ENCODE measurements at regions not wholly inside any gene's neighbourhood (a gene's known extent, or its start where the extent isn't known, plus 50 kb on each side); places are given as distances from the start of the nearest gene placed in this dataset.
A peak's percentile ranks its signal among the peaks of the same experiment; 100 is the strongest.

DNA sequence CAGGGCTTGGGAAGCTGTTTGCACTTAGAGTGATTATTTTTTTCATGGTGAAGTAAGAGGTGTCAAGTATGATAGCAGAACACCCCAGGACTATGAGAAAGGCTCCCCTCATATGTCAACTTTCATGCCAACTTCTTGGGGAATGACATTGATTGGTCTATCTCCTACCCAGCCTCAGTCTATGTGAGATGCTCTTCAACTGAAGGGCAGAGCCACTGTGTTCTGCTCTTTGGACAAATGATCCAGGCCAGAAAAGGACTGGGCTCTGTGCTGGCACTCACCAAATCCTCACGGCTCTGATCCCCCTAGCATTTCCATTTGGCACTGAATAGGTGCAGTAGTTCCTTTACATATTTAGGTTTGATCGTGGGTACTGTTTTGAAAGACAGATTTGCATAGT is 151.1 kb downstream of the DMRT2 start:
- no peak overlapping the region for H3K4me3 Mint-ChIP-seq
- H3K27me3 Mint-ChIP-seq (ENCODE audit: insufficient read depth): peaks cover 3% of the 10 kb centered on the region; the same call in 1 of the 2 replicates
- DNase-seq: no peak
- no peak overlapping the region for H3K27ac Mint-ChIP-seq
- no peaks in the 10 kb centered on the region; the same call in 1 of the 2 replicates for H3K9me3 Mint-ChIP-seq
- TF ChIP-seq, protein P1, sequence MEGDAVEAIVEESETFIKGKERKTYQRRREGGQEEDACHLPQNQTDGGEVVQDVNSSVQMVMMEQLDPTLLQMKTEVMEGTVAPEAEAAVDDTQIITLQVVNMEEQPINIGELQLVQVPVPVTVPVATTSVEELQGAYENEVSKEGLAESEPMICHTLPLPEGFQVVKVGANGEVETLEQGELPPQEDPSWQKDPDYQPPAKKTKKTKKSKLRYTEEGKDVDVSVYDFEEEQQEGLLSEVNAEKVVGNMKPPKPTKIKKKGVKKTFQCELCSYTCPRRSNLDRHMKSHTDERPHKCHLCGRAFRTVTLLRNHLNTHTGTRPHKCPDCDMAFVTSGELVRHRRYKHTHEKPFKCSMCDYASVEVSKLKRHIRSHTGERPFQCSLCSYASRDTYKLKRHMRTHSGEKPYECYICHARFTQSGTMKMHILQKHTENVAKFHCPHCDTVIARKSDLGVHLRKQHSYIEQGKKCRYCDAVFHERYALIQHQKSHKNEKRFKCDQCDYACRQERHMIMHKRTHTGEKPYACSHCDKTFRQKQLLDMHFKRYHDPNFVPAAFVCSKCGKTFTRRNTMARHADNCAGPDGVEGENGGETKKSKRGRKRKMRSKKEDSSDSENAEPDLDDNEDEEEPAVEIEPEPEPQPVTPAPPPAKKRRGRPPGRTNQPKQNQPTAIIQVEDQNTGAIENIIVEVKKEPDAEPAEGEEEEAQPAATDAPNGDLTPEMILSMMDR (IDR thresholded peaks at IDR 0.05): no peak
- peaks cover 18% of the 10 kb centered on the region for H3K4me1 Mint-ChIP-seq (ENCODE audit: low read depth)
- H3K36me3 Mint-ChIP-seq (ENCODE audit: low read depth): no peaks in the 10 kb centered on the region

DNA sequence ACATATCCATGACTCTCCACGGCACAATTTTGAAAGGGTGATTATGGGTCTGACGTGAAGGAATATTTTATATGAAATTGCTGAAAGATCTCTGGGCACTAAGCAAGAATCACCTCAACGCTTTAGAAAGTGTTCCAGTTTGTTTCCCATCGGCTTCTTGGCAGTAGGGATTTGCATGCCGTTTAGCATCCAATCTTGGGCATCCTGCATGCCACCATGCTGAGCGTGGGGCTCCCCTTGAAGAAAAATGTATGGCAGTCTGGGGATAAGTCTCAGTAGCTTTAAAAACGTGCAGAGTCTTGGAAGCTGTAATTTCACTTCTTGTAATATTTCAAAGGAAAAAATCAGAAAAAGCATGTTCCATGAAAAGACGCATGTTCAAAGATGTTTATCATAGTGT is 151.7 kb downstream of the DMRT2 start:
- peaks cover 18% of the 10 kb centered on the region for H3K4me1 Mint-ChIP-seq (ENCODE audit: low read depth)
- TF ChIP-seq, protein P1 (IDR thresholded peaks at IDR 0.05): no peak
- H3K4me3 Mint-ChIP-seq: no peak overlapping the region
- H3K36me3 Mint-ChIP-seq (ENCODE audit: low read depth): no peaks in the 10 kb centered on the region
- H3K27me3 Mint-ChIP-seq (ENCODE audit: insufficient read depth): peaks cover 3% of the 10 kb centered on the region; the same call in 1 of the 2 replicates
- DNase-seq: no peak
- H3K9me3 Mint-ChIP-seq: no peaks in the 10 kb centered on the region
- H3K27ac Mint-ChIP-seq: no peak overlapping the region

DNA sequence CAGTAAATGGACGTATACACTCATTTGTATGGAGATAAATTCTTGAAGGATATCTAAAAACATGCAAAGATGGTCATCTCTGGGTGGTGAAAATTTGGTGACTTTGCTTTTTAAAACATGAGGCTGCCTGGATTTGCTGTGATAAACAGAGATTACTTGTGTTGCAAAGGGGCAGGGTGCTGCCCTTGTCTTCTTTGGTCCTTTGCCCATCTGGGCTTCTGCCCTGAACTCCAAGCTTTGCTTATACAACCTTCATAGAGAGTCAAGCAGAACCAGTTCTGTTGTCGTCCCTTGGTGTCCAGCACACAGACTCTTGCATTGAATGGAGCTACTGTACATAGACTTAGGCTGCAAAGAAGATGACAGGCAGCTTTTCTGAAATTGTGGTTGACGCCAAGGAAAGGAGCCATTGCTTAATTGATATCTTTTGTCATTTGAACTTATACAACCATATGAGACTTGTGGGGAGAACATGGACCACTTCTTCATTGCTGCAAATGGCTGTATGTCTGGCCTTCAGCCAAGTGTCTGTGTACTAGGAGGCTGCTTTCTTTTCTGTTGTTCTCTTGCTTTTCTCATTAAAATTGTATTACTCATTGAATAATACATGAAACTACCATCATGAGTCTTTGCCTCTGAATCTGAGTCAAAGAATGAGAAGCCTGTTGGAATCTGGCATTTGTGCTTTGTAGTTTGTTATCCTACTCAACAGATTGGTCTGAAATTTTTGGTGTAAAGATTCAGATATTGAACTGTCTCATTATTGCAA is 152.5 kb downstream of the DMRT2 start:
- H3K9me3 Mint-ChIP-seq: no peaks in the 10 kb centered on the region
- peaks cover 25% of the 10 kb centered on the region for H3K4me1 Mint-ChIP-seq (ENCODE audit: low read depth)
- DNase-seq: no peak
- H3K27ac Mint-ChIP-seq: no peak overlapping the region
- H3K4me3 Mint-ChIP-seq: no peak overlapping the region
- peaks cover 3% of the 10 kb centered on the region for H3K27me3 Mint-ChIP-seq (ENCODE audit: insufficient read depth)
- no peaks in the 10 kb centered on the region for H3K36me3 Mint-ChIP-seq (ENCODE audit: low read depth)
- TF ChIP-seq, protein P1 (IDR thresholded peaks at IDR 0.05): no peak

DNA sequence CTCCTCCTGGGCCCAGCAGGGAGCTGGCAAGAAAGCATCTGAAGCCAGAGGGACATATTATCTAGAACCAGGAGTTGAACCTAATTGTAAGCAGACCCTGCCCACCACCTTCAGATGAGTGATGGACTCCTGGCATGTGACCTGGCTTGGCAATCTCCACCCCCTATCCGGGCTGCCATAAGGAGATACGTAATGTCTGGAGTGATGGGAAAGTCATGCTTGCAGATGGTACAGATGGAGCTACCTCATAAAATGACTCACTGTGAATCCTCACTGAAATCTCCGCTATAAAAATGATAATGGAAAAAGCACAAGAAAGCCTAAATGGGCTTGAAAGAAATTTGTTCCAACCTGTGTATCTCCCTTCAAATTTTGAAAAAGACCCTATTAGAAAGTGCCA is 157.5 kb downstream of the DMRT2 start:
- Mint-ChIP-seq H3K27me3 (ENCODE audit: insufficient read depth) (no peaks in the 10 kb centered on the region; the same call in none of the 2 replicates), H3K4me1 (ENCODE audit: low read depth) (peaks cover 39% of the 10 kb centered on the region), H3K4me3 (peak overlapping the region; percentile 78), H3K27ac (peak overlapping the region; percentile 94), H3K9me3 (peaks cover 6% of the 10 kb centered on the region; the same call in 1 of the 2 replicates), H3K36me3 (ENCODE audit: low read depth) (peaks cover 5% of the 10 kb centered on the region; the same call in 1 of the 2 replicates)
- peak; percentile 85 for DNase-seq
- TF ChIP-seq, protein P1 (IDR thresholded peaks at IDR 0.05): no peak

DNA sequence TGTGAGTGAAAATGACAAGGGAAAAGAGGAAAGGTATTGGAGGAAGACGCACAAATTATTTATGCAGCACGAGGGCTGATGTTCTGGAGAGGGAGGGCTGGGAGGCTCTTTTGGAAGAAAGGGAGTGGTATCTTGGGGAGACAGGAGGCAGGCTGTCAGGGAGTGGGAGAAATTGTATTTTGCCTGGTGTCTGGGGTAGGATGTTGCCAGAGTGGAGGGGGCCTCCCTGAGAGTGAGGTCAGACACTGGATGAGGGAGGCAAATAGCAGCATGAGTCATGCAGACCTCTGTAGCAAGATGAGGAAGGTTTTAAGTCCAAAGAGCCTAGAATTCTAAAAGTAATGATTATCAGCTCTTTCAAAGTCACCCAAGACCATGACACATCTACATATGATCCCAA is 158.0 kb downstream of the DMRT2 start:
- peak; percentile 65 for DNase-seq
- peak overlapping the region; percentile 78 for H3K4me3 Mint-ChIP-seq
- TF ChIP-seq, protein P1 (IDR thresholded peaks at IDR 0.05): no peak

More for the DNA sequence above, 158.0 kb downstream of the DMRT2 start:
- Mint-ChIP-seq H3K9me3 (peaks cover 6% of the 10 kb centered on the region; the same call in 1 of the 2 replicates), H3K27ac (peak overlapping the region; percentile 94), H3K4me1 (ENCODE audit: low read depth) (peaks cover 35% of the 10 kb centered on the region), H3K27me3 (ENCODE audit: insufficient read depth) (no peaks in the 10 kb centered on the region; the same call in none of the 2 replicates), H3K36me3 (ENCODE audit: low read depth) (peaks cover 5% of the 10 kb centered on the region; the same call in 1 of the 2 replicates)
